Activated effector memory CD4-positive, alpha-beta T cell treated with anti-CD3 and anti-CD28 coated beads, Interleukin-2, amount 50 U/mL, for 16 hours (primary cell): ENCODE measurements at regions not wholly inside any gene's neighbourhood (a gene's known extent, or its start where the extent isn't known, plus 50 kb on each side); places are given as distances from the start of the nearest gene placed in this dataset.
"Not testable (repeated sequence)": the region's sequence is repeated elsewhere in the genome, so short reads cannot be mapped to it uniquely, and the experiment has no call there.

Source experiments
- DNase-seq: peaks from one replicate; pipeline ENCODE4 v3.0.0-alpha.2; 2020

DNA sequence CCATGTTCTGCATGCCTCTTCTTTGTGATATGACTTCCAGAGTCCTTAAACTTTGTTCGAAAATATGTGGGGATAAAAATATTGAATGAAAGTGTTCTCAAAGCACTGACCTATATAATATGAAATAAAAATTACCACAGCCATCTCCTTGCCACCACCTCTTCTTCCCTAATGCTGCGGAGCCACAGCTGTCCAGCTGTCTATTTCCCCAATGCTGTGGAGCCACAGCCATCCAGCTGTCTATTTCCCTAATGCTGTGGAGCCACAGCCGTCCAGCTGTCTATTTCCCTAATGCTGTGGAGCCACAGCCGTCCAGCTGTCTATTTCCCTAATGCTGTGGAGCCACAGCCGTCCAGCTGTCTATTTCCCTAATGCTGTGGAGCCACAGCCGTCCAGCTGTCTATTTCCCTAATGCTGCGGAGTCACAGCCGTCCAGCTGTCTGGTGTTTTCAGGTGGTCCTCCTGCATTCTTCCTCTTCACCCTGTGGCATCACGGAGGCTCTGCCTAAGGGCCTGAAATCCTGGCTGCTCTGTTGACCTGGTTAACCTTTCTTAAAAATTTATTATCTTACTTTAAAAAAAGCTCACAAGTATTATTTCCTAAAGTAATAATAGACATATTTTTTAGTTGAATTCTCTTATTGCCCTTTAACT, 266.1 kb upstream of the MEX3C start:
- DNase-seq = no peak

DNA sequence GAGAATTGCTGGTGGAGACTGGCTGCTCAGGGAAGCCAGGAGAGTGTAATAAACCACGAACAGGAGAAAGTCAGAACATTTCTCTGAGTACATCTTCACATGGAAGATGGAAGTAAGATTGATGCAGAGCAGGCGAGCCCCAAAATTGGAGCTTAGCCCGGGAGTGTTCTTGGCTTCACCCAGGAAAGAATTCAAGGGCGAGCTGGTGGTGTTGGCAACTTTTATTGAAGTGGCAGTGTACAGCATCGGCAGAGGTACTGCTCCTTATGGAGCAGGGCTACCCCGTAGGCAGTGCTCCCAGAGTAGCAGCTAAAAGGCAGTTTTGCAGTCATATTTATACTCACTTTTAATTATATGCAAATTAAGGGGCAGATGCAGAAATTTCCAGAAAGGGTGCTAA, 281.4 kb upstream of the MEX3C start:
- DNase-seq = no peak

GRCh38 chr18:51479736-51480135, 282.3 kb upstream of the MEX3C start:
- DNase-seq = no peak

- DNase-seq = no peak
Observed at GRCh38 chr18:51480407-51481261, 283.2 kb upstream of the MEX3C start.

GRCh38 chr18:51486735-51487366, 289.4 kb upstream of the MEX3C start:
- DNase-seq = no peak

GRCh38 chr18:51490417-51490816, 292.9 kb upstream of the MEX3C start:
- DNase-seq = no peak

DNA sequence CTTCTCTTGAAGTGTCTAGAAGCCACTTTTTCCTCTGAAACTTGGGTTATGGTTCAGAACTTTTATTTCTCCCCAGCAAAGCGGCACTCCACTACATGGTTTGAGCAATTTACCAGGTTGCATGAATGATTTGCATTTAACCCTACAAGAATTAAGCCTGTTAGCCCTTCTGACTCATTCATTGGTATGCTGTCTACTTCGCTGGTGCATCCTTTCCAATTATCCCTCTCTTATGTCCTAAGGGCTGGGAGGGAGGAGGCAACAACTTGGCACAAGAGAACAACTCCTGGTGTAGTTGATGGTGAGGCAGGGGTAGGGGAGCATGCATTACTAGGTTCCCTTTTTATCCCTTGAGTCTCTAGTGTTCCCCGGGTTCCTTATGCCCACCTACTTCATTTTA, 293.4 kb upstream of the MEX3C start:
- DNase-seq = no peak

- DNase-seq = no peak
Observed at GRCh38 chr18:51491678-51492372, 294.3 kb upstream of the MEX3C start.

DNA sequence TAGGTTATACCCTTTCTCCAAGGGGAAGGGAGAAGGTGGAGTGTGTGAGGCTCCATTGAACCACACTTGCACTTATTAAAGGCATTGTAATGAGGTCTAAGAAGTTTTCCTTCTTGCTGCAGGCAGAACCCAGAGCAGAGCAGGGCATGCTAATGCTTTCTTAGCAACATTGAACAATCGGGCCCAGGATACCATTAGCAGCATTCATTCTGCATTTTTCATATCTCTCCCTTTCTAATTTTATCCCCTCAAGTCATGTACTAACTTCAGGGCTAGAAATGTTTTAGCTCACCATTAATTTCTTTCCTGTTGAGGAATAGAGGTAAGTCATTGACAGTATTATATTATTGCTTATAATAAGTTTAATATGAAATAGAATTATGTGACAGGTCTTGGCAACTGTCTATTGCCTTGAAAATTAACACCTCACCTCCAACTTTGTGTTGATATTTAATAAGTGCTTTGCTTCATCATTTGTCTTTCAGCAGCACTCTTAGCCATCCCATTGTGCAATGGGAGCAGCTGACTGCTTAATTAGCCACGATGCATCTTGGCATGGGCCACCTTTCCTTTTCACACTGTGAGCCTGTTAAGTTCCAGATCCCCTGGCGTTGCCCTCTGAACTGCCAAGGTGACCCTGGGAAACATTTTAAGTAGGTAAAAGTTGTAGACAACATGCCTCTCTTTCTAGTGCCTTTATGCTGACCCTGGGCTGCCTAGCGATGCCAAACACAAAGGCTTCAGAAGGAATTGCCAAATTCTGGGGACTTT, 300.8 kb upstream of the MEX3C start:
- DNase-seq = no peak

DNA sequence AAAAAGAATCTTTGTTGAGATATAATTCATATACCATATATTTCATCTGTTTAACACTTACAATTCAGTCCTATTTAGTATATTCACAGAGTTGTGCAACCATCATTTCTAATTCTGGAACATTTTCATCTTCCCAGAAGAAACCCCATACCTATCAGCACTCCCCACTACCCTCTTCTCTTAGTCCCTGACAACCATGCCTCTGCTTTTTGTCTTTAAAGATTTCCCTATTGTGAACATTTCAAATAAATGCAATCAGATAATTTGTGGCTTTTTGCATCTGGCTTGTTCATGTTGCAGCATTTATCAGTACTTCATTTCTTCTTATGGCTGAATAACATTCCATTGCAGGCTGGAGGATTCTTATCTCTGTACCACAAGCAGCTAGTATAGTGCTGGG, 305.9 kb upstream of the MEX3C start:
- no peak for DNase-seq

GRCh38 chr18:51506811-51507210, 309.3 kb upstream of the MEX3C start:
- DNase-seq = no peak

- DNase-seq = not testable (repeated sequence)
Observed at GRCh38 chr18:51508410-51508809, 310.9 kb upstream of the MEX3C start.

- DNase-seq = no peak
Observed at GRCh38 chr18:51510020-51510419, 312.5 kb upstream of the MEX3C start.

- no peak for DNase-seq
Observed at GRCh38 chr18:51513517-51513916, 316.0 kb upstream of the MEX3C start.

DNA sequence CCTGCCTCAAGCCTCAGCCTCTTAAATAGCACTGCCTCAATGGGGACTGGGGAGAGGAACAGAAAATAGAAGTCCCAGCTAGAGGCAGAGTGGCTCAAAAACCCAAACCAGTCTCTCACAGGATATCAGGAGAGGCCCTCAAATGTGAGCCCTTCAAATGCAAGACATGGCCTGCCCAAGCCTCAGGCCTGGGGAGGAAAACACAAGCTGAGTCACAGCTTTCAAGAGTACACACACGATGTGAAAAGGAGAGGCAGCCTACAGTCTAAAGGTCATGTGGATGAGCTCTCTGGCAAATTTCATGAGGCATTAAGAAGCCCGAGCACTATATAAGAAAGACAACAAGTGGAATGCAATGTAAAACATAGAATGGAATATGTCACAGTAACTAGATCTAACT, 316.6 kb upstream of the MEX3C start:
- DNase-seq = no peak

DNA sequence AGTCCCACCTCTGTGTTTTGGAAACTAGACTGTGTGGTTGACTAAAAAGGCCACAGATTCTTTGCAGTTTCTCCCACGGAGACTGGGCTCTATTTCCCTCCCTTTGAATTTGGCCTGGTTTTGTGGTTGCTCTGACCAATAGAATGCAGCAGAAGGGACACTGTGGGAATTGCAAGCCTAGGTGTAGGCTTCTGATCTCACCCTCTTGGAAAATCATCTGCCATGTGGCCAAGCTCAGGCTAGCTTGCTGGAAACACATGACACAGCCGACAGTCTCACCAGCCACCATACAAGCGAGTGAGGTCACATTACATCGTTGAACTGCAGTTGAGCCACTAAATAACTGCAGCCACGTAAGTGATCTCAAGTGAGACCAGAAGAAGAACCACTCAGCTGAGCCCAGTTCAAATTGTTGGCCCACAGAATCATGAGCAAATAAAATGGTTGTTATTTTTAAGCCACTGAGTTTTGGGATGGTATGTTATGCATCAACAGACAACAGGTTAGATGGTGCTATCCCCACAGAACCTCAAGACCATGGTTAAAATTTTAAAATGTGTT, 319.1 kb upstream of the MEX3C start:
- DNase-seq = no peak

DNA sequence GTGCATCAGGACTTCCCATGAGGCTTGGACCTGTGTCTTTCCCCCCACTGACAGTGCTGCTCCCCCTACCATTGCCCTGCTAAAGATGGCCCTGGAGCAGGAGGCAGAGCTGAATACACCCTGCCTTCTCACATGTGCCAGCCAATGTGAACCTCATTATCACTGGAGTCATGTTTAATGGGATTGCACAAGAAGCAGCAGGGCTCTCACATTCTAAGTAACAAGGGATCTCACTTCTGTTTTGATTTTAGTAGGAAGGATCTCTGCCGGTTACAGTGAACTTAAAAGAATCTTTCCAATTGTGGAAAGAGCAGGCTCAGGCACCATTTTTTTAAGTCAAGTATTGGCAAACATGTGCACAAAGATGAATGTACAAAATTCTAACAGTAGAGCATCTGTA, 322.1 kb upstream of the MEX3C start:
- DNase-seq = no peak

- no peak for DNase-seq
Observed at GRCh38 chr18:51520676-51521180, 323.2 kb upstream of the MEX3C start.

DNA sequence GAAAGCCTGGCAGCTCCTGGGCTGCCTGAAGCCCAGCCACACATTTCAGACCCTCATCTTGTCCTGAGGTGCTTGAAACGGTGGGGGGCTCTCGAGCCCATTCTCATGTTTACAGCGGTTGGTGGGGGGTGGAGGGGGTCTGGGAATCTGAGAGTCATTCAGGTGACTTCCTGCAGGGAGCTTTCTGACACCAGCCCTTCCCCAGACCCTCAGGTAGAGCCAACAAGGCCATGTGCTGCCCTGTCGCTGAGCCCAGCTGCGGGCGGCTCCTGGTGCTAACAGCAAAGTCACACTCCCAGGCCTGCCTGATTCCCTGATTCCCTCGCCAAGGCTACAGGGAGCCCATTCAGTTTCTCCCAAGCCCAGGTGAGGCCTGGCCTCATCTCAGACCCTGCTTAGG, 324.9 kb upstream of the MEX3C start:
- no peak for DNase-seq

- DNase-seq = no peak
Observed at GRCh38 chr18:51522821-51523220, 325.3 kb upstream of the MEX3C start.

DNA sequence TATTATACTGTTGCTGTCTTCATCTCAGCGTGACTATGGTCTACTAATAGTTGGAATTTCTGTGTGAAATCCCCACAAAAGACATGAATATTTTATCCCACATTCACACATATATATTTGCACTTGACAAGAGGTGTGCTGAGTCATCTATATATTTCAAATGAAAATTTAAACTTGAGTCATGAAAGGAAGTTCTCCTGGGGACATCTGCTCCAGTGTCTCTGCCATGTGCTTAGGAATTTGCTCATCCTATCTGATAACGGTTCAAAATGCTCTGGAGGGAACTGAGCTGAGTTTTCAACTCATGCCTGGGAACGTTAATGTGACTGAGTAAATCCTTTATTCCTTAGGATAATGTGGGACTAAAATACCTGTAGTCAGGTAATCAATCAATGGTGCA, 326.2 kb upstream of the MEX3C start:
- no peak for DNase-seq
